NCI-H345 treated with DMSO at 0.1 percent for 48 hours (cell line): ENCODE measurements at regions not wholly inside any gene's neighbourhood (a gene's known extent, or its start where the extent isn't known, plus 50 kb on each side); places are given as distances from the start of the nearest gene placed in this dataset.

Experiments used
- DNase-seq: peaks from one replicate; lab custom pipeline; 2025; ENCODE audit not compliant: unreplicated experiment; lab: John Stamatoyannopoulos, UW

- DNase-seq: no peak
Observed at GRCh38 chr12:17810399-17810798, 279.6 kb downstream of the RERGL start.

- no peak for DNase-seq
Observed at GRCh38 chr12:17809206-17809605, 280.8 kb downstream of the RERGL start.

GRCh38 chr12:17802657-17803641, 287.0 kb downstream of the RERGL start:
- DNase-seq: no peak

GRCh38 chr12:17793854-17794253, 296.1 kb downstream of the RERGL start:
- no peak for DNase-seq

- no peak for DNase-seq
Observed at GRCh38 chr12:17778242-17778641, 311.8 kb downstream of the RERGL start.

- no peak for DNase-seq
Observed at GRCh38 chr12:17763366-17763765, 326.6 kb downstream of the RERGL start.

GRCh38 chr12:17759982-17760381, 330.0 kb downstream of the RERGL start:
- DNase-seq: no peak
